GM19438 (cell line): ENCODE measurements at regions not wholly inside any gene's neighbourhood (a gene's known extent, or its start where the extent isn't known, plus 50 kb on each side); places are given as distances from the start of the nearest gene placed in this dataset.

Experiments
- ATAC-seq: cut with Tn5 transposase; IDR thresholded peaks from one replicate; pipeline ENCODE4 v1.9.1; 2021; ENCODE audit warnings: low read depth; ENCODE audit not compliant: unreplicated experiment

- no peak for ATAC-seq
These were observed 292.1 kb downstream of the SOX11 start for GRCh38 chr2:5984273-5984655.

GRCh38 chr2:5984946-5985345, 292.8 kb downstream of the SOX11 start:
- no peak for ATAC-seq

GRCh38 chr2:5985536-5986385, 293.6 kb downstream of the SOX11 start:
- no peak for ATAC-seq

GRCh38 chr2:5986801-5987787, 294.9 kb downstream of the SOX11 start:
- no peak for ATAC-seq

- no peak for ATAC-seq
These were observed 295.9 kb downstream of the SOX11 start for GRCh38 chr2:5988120-5988519.

GRCh38 chr2:5990086-5990485, 297.9 kb downstream of the SOX11 start:
- no peak for ATAC-seq

GRCh38 chr2:5991305-5991968, 299.3 kb downstream of the SOX11 start:
- ATAC-seq, result no peak

- no peak for ATAC-seq
These were observed 303.6 kb downstream of the SOX11 start for GRCh38 chr2:5995832-5996231.

GRCh38 chr2:6008186-6008585, 316.0 kb downstream of the SOX11 start:
- ATAC-seq, result no peak

- no peak for ATAC-seq
These were observed 316.5 kb downstream of the SOX11 start for GRCh38 chr2:6008726-6009125.

- ATAC-seq, result no peak
These were observed 318.0 kb downstream of the SOX11 start for GRCh38 chr2:6010163-6010562.

- no peak for ATAC-seq
These were observed 319.7 kb downstream of the SOX11 start for GRCh38 chr2:6011921-6012320.

GRCh38 chr2:6017736-6018286, 325.6 kb downstream of the SOX11 start:
- ATAC-seq, result no peak

- no peak for ATAC-seq
These were observed 332.0 kb downstream of the SOX11 start for GRCh38 chr2:6024229-6024628.

- no peak for ATAC-seq
These were observed 332.6 kb downstream of the SOX11 start for GRCh38 chr2:6024784-6025183.

- ATAC-seq, result no peak
These were observed 333.2 kb downstream of the SOX11 start for GRCh38 chr2:6025391-6025790.

GRCh38 chr2:6027066-6027465, 334.9 kb downstream of the SOX11 start:
- no peak for ATAC-seq

- ATAC-seq, result no peak
These were observed 339.1 kb downstream of the SOX11 start for GRCh38 chr2:6031200-6031867.

GRCh38 chr2:6036211-6036610, 344.0 kb downstream of the SOX11 start:
- ATAC-seq, result no peak

GRCh38 chr2:6043238-6043637, 351.1 kb downstream of the SOX11 start:
- no peak for ATAC-seq
